Ishikawa (cell line): ENCODE measurements at regions not wholly inside any gene's neighbourhood (a gene's known extent, or its start where the extent isn't known, plus 50 kb on each side); places are given as distances from the start of the nearest gene placed in this dataset.

Source experiments
- CEBPB ChIP-seq: IDR thresholded peaks from 2 replicates; pipeline ENCODE4 v1.6.1; 2012
- CREB1 ChIP-seq: IDR thresholded peaks from 2 replicates; pipeline ENCODE4 v1.6.1; 2012; ENCODE audit warnings: low read depth
- EGR1 ChIP-seq: IDR thresholded peaks from 2 replicates; pipeline ENCODE4 v1.6.1; 2012
- EP300 ChIP-seq: IDR thresholded peaks from 2 replicates; pipeline ENCODE4 v1.6.1; 2012; ENCODE audit warnings: borderline replicate concordance
- FOXM1 ChIP-seq: IDR thresholded peaks from 2 replicates; pipeline ENCODE4 v1.6.1; 2012; ENCODE audit warnings: low read depth, borderline replicate concordance
- MAX ChIP-seq: IDR thresholded peaks from 2 replicates; pipeline ENCODE4 v1.6.1; 2012
- NFIC ChIP-seq: IDR thresholded peaks from 2 replicates; pipeline ENCODE4 v1.6.1; 2012
- RAD21 ChIP-seq: IDR thresholded peaks from 2 replicates; pipeline ENCODE4 v1.6.1; 2012; ENCODE audit warnings: low read depth
- REST ChIP-seq: IDR thresholded peaks from 2 replicates; pipeline ENCODE4 v1.6.1; 2012; ENCODE audit warnings: low read depth, mild to moderate bottlenecking
- TAF1 ChIP-seq: IDR thresholded peaks from 2 replicates; pipeline ENCODE4 v1.6.1; 2012; ENCODE audit warnings: low read depth, mild to moderate bottlenecking
- TCF12 ChIP-seq: IDR thresholded peaks from 2 replicates; pipeline ENCODE4 v1.6.1; 2012; ENCODE audit warnings: low read depth
- TEAD4 ChIP-seq: IDR thresholded peaks from 2 replicates; pipeline ENCODE4 v1.6.1; 2012
- USF1 ChIP-seq: IDR thresholded peaks from 2 replicates; pipeline ENCODE4 v1.6.1; 2012
- YY1 ChIP-seq: IDR thresholded peaks from 2 replicates; pipeline ENCODE4 v1.6.1; 2012; ENCODE audit warnings: low read depth
- ZBTB7A ChIP-seq: IDR thresholded peaks from 2 replicates; pipeline ENCODE4 v1.6.1; 2012; ENCODE audit warnings: low read depth

- TF ChIP-seq CREB1 (no peak), YY1 (no peak)
Observed at GRCh38 chr12:77571127-77571526, 259.6 kb upstream of the NAV3 start.

- TF ChIP-seq EP300 = no peak
- no peak for TF ChIP-seq FOXM1
- TF ChIP-seq TCF12 = no peak
- TF ChIP-seq TAF1 = no peak
- TF ChIP-seq CEBPB = no peak
- TF ChIP-seq TEAD4 = no peak
- TF ChIP-seq MAX = no peak
- no peak for TF ChIP-seq ZBTB7A
- no peak for TF ChIP-seq USF1
- no peak for TF ChIP-seq EGR1
- no peak for TF ChIP-seq CREB1
- TF ChIP-seq RAD21 = no peak
- TF ChIP-seq REST = no peak
- TF ChIP-seq NFIC = no peak
- no peak for TF ChIP-seq YY1
Observed at GRCh38 chr12:77569876-77570275, 260.8 kb upstream of the NAV3 start.

DNA sequence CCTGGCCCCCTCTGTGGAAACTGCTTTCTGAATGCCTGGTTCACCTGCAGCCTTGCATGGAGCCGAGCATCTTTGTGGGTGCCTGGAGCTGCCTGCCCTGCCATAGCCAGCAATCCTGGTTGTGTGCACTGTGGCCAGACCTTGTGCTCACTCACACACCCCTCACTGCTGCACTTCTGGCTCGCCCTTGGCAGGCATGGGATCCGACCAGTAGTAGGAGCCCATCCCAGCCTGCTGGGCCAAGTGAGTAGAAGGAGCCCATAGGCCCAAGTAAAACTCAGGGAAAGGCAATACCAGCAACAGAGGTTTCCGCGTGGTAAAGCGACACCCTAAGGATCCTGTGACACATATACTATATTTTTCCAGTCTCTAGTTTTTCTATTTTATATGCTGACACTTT, 270.0 kb upstream of the NAV3 start:
- no peak for TF ChIP-seq TAF1
- TF ChIP-seq REST = no peak
- no peak for TF ChIP-seq MAX
- TF ChIP-seq EGR1 = no peak
- TF ChIP-seq NFIC = no peak
- TF ChIP-seq CEBPB = no peak
- no peak for TF ChIP-seq FOXM1
- no peak for TF ChIP-seq EP300
- no peak for TF ChIP-seq RAD21

DNA sequence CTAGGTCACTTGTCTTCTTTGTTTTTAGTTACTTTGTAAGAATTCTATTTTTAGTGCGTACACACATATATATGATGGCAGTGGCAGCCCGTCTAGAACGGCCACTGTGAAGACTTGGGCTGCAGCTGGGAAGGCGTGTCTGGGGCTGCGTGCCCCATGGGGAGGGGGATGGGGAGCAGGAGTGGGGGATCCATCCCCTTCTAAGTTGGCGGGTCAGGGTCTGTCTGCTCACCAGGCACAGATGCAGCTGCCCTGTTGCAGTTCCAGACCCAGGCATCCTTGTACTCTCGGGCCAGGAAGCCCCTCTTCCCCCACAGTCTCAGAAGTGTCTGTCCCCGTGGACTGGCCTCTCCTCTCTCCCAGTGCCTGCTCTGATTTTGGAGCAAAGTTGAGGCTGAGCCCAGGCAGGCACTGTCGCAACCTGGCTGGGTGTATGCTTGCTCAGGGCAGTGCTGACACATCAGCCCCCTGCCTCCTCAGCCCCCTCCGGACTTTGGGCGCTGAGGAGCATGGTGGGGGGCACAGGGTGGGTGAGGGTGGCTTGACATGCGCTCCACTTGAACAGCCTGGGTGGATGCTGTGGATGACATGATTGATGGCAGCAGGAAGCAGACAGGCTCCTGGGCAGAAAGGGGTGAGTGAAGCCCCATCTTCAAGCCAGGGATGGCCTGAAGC, 271.2 kb upstream of the NAV3 start:
- TF ChIP-seq NFIC (no peak), FOXM1 (no peak), MAX (no peak), REST (no peak), EGR1 (no peak), CEBPB (no peak), TAF1 (no peak), YY1 (no peak), CREB1 (no peak), TEAD4 (no peak), TCF12 (no peak), EP300 (no peak), RAD21 (no peak), USF1 (no peak), ZBTB7A (no peak)
